Right atrium auricular region (tissue), 2 donors: ENCODE measurements at regions not wholly inside any gene's neighbourhood (a gene's known extent, or its start where the extent isn't known, plus 50 kb on each side); places are given as distances from the start of the nearest gene placed in this dataset.

ENCODE experiments used
- DNase-seq: peaks from one replicate; pipeline ENCODE4 v3.0.0-alpha.2; 2019; ENCODE audit warnings: low spot score
- H3K27ac ChIP-seq, 2 donors: fragments of 200-600 bp; sonication (generic); 1 replicate in 1 of 2; 2 replicates in 1 of 2; pipeline ENCODE4 v1.5.1; 2016 to 2019
- H3K27me3 ChIP-seq, 2 donors: fragments of 200-600 bp; sonication (generic); one replicate each; pipeline versions ENCODE4 v1.5.1 to v1.6.0; 2017 to 2019
- H3K36me3 ChIP-seq: fragments of 200-600 bp; sonication (generic); one replicate; pipeline ENCODE4 v1.5.1; 2016
- H3K4me1 ChIP-seq, 2 donors: fragments of 200-600 bp; sonication (generic); one replicate each; pipeline versions ENCODE4 v1.5.1 to v1.6.0; 2017 to 2019
- H3K4me3 ChIP-seq, 2 donors: fragments of 200-600 bp; sonication (generic); 1 replicate in 1 of 2; 2 replicates in 1 of 2; pipeline ENCODE4 v1.5.1; 2017 to 2019; ENCODE audit warnings: mild to moderate bottlenecking in 1 of 2, moderate library complexity in 1 of 2
- H3K9me3 ChIP-seq, 2 donors: fragments of 200-600 bp; sonication (generic); one replicate each; pipeline ENCODE4 v1.5.1; 2019
- TF ChIP-seq, protein P1 (sequence below), 2 donors: fragments of 200-600 bp; sonication (generic); IDR thresholded peaks; one replicate each; pipeline ENCODE4 v1.5.1; 2019; ENCODE audit warnings: antibody characterized with exemption in 2 of 2

DNA sequence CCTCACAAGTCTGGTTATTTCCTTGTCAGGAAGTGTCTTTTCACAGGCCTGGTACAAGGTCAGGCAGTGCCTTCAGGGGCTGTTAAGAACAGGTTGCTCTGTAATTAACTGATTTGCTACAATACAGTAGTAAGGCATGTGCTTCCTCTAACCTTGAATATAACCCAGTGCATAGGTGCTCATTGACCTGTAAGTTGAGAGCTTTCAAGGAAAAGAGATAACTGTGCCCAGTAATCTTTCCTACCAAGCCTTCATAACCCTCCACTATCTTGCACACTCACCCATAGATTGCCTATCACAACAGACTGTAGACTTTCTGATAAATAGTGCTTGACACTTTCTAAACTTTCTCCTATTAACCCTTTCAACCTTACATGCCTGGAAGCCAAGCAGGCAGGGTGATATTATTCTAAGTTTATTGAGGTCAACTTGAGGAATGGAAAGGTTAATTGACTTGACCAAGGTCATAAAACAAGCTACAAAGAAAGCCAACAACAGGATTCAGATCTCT is 148.1 kb downstream of the PPARGC1A start:
- TF ChIP-seq, protein P1, sequence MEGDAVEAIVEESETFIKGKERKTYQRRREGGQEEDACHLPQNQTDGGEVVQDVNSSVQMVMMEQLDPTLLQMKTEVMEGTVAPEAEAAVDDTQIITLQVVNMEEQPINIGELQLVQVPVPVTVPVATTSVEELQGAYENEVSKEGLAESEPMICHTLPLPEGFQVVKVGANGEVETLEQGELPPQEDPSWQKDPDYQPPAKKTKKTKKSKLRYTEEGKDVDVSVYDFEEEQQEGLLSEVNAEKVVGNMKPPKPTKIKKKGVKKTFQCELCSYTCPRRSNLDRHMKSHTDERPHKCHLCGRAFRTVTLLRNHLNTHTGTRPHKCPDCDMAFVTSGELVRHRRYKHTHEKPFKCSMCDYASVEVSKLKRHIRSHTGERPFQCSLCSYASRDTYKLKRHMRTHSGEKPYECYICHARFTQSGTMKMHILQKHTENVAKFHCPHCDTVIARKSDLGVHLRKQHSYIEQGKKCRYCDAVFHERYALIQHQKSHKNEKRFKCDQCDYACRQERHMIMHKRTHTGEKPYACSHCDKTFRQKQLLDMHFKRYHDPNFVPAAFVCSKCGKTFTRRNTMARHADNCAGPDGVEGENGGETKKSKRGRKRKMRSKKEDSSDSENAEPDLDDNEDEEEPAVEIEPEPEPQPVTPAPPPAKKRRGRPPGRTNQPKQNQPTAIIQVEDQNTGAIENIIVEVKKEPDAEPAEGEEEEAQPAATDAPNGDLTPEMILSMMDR (IDR thresholded peaks at IDR 0.05): no peak
- no peaks in the 10 kb centered on the region for H3K4me1 ChIP-seq
- DNase-seq: no peak
- H3K9me3 ChIP-seq: no peaks in the 10 kb centered on the region
- H3K27ac ChIP-seq: no peak overlapping the region
- no peaks in the 10 kb centered on the region for H3K36me3 ChIP-seq
- H3K4me3 ChIP-seq: no peak overlapping the region
- no peaks in the 10 kb centered on the region for H3K27me3 ChIP-seq

DNA sequence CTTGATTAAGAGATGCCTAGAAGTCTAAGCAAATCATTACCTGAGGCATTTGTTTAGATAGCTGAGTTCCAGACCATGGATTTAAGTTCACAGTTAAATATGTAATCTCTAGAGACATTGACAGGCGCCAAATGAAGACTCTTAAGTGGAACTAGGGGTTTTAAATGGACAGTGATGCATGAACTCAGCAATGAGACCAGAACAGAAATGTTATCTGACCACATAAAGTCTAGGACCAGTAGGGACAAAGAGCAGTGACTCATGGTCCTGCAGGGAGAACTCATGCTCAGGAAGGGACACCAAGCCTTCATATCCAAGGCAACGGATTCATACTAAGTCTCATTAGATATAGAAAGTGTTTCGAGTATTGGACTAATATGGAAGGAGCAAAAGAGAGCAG is 152.3 kb downstream of the PPARGC1A start:
- Histone ChIP-seq H3K4me3 (no peak overlapping the region), H3K4me1 (no peaks in the 10 kb centered on the region), H3K36me3 (no peaks in the 10 kb centered on the region), H3K9me3 (no peaks in the 10 kb centered on the region), H3K27ac (no peak overlapping the region), H3K27me3 (no peaks in the 10 kb centered on the region)
- no peak for DNase-seq
- TF ChIP-seq, protein P1 (IDR thresholded peaks at IDR 0.05): no peak

DNA sequence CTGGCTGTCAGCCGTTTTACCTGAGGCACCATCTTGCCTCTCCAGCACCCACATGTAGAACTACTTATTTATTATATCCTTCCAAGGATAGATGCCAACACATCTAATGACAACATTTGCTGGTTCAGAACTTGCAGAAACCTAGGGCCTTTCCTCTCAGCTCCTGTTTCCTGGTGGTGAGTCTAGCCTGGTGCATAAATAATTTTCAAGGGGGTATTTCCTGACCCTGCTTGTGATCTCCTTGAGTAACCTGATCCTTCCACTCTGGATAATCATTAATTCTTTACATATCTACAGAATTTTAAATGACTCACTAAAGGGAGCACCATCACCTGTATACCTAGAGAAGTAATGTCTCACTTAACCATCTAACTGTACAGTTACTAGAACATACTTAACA is 153.4 kb downstream of the PPARGC1A start:
- DNase-seq: no peak
- no peaks in the 10 kb centered on the region for H3K4me1 ChIP-seq
- TF ChIP-seq, protein P1 (IDR thresholded peaks at IDR 0.05): no peak

DNA sequence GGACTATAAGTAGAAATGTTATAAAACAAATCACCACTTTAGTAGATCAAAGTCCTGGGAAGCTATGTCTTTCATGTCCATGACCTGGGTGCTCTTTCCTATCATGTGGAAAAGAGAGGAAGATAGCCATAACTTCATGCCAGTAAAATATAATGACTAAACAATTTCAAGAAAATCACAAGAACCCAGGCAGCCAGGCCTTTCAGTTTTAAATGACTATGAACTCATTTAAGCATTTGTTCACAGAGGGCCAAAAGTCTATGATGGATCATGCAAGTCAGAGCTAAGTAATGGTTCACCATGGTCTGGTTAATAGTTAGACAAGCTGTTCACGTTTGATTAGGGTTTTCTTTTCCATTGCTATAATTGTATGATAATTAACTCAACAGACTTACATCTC is 155.8 kb downstream of the PPARGC1A start:
- Histone ChIP-seq H3K4me3 (no peak overlapping the region), H3K9me3 (no peaks in the 10 kb centered on the region), H3K27ac (no peak overlapping the region), H3K4me1 (no peaks in the 10 kb centered on the region), H3K27me3 (no peaks in the 10 kb centered on the region), H3K36me3 (no peaks in the 10 kb centered on the region)
- TF ChIP-seq, protein P1 (IDR thresholded peaks at IDR 0.05): no peak
- DNase-seq: no peak

More for the DNA sequence above, 153.4 kb downstream of the PPARGC1A start:
- Histone ChIP-seq H3K27ac (no peak overlapping the region), H3K9me3 (no peaks in the 10 kb centered on the region), H3K27me3 (no peaks in the 10 kb centered on the region), H3K4me3 (no peak overlapping the region), H3K36me3 (no peaks in the 10 kb centered on the region)

DNA sequence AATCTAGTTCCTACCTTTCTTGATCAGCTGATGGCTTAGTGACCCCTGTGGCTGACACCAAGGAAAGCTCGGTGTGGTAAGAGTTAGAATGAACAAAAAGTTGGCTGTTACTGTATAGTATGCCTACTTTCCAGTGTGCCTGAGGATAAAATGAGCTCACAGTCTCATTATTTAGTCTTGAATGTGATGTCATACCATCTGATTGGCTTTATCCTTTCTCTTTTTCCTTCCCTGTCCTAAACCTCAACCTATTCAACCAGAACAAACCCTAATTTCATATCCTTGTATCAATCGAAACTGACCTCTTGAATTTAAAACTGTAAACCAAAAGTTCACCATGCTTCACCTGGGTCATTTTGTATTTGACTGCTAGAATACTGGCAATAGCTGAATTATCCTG is 156.4 kb downstream of the PPARGC1A start:
- no peak overlapping the region for H3K4me3 ChIP-seq
- no peak for DNase-seq
- no peaks in the 10 kb centered on the region for H3K36me3 ChIP-seq
- H3K9me3 ChIP-seq: no peaks in the 10 kb centered on the region
- TF ChIP-seq, protein P1 (IDR thresholded peaks at IDR 0.05): no peak
- no peak overlapping the region for H3K27ac ChIP-seq
- no peaks in the 10 kb centered on the region for H3K27me3 ChIP-seq
- H3K4me1 ChIP-seq: peaks cover 0 to 4% of the 10 kb centered on the region in 2 donors

DNA sequence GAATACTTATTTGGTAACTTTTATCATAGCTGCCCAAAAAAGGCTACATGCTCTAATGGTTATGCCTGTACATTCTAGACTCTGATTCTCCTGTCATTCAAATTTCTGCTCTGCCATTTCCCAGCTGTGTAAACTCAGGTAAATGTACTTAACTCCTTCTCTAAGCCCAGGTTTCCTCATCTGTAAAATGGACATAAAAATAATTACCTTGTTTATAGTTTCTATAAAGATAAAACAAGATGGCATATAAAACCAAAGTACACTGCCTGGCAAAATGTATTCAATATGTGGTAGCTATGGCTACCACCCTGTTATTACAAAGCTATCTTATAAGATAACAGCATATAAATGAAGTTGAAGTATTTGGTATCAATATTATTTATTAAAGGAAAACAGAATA is 158.8 kb downstream of the PPARGC1A start:
- Histone ChIP-seq H3K36me3 (no peaks in the 10 kb centered on the region), H3K9me3 (no peaks in the 10 kb centered on the region), H3K4me3 (no peak overlapping the region), H3K27me3 (no peaks in the 10 kb centered on the region), H3K4me1 (peaks cover 0 to 8% of the 10 kb centered on the region in 2 donors), H3K27ac (no peak overlapping the region)
- TF ChIP-seq, protein P1 (IDR thresholded peaks at IDR 0.05): no peak
- DNase-seq: no peak
